GM12875 (cell line): ENCODE measurements at regions not wholly inside any gene's neighbourhood (a gene's known extent, or its start where the extent isn't known, plus 50 kb on each side); places are given as distances from the start of the nearest gene placed in this dataset.
"Not testable (repeated sequence)": the region's sequence is repeated elsewhere in the genome, so short reads cannot be mapped to it uniquely, and the experiment has no call there.

Experiments
- H3K4me3 ChIP-seq: one replicate; pipeline ENCODE4 v1.5.1; 2011; ENCODE audit warnings: low read depth, low read length, control low read depth
- CTCF ChIP-seq: IDR thresholded peaks from 2 replicates; pipeline ENCODE4 v1.5.1; 2011; ENCODE audit warnings: low read depth, mild to moderate bottlenecking, control low read depth, inconsistent platforms, low read length, moderate library complexity, borderline replicate concordance; ENCODE audit not compliant: insufficient read depth

DNA sequence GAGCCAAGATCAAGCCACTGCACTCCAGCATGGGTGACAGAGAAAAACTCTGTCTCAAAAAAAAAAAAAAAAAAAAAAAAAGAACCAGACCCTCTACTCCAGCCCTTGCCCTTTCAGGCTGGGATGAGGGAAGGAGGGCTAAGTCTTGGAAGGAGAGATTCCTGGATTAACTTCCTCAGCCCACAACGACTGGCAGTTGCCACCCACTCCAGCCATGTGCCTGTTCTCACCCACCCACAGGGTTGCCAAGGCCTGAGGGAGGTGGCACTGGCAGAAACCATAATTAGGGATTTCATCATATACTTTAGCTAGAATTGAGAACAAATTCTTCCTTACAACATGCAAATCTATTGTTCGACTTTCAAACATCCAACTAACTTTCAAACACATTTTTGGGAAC lies 87.8 kb upstream of the SLC30A5 start:
- no peak for TF ChIP-seq CTCF
- H3K4me3 ChIP-seq, result no peak overlapping the region

DNA sequence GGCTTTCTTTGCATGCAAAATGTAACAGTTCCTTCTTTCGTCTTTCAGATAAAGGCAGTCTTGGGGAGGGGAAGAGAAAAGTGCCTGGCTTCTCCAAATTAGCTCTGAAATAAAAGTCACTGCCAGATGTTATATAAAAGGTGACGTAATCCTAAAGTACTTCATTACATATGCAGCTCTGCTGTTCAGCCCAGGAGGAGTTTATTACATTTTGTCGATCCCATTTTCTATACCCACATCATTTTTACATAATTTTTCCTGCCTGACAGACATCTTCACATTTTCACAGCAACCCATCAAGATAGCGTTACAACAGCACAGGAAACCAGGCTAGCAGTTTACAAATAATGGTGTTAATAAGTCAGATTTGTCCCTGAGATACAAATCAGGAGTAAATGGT lies 86.7 kb upstream of the SLC30A5 start:
- TF ChIP-seq CTCF, result no peak
- H3K4me3 ChIP-seq, result no peak overlapping the region

DNA sequence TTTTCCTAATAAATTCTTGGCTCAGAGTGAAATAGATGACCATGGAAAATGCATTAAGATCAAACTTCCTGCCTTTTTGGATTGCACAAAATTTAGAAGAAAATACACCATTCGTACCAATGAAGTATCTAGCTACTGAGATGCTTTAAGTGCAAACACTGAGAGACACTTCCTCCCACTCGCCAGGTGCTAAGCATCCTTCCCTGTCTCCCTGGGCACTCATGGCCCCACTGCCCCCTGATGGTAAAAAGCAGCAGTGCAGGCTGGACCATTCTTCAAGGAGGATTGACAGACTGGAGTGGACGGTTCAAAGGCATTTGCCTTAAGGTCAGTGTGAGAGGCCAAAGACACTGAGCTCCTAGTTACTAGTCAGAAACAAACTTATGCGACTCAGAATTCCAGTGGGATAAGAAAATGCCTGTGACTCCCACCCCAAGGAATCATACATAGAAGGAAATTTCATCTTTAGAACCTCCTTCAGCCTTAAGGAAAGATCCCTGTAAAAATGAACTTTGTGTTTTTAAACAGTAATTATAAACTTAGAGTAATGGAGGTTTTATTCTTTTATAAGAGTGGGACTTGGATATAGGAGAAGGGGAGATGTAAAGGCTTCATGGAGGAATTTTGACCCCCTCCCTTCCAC lies 86.0 kb upstream of the SLC30A5 start:
- H3K4me3 ChIP-seq, result no peak overlapping the region
- peak; percentile 96 for TF ChIP-seq CTCF

DNA sequence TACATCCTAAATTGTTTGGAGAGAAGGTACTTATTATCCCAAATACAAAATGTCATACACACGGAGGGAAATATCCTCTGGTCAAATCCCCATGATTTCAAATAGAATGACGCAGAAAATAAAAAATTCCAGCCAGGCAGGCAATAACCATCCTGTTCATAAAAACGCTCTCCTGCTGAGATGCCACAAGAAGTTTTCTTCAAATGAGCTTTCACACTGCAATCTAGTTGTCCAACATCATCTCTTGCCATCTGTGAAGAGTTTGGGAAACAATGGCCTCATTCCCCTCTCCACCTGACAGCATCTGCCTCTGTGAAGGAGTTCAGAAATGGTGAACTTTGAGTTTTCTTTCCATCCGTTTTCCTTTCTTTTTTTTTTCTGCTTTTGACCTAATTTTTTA lies 83.3 kb upstream of the SLC30A5 start:
- no peak overlapping the region for H3K4me3 ChIP-seq
- TF ChIP-seq CTCF, result no peak

- no peak overlapping the region for H3K4me3 ChIP-seq
- TF ChIP-seq CTCF, result no peak
Measured at GRCh38 chr5:69011910-69012309, 81.9 kb upstream of the SLC30A5 start.

GRCh38 chr5:69013481-69013880 lies 80.3 kb upstream of the SLC30A5 start:
- TF ChIP-seq CTCF, result no peak
- no peak overlapping the region for H3K4me3 ChIP-seq

DNA sequence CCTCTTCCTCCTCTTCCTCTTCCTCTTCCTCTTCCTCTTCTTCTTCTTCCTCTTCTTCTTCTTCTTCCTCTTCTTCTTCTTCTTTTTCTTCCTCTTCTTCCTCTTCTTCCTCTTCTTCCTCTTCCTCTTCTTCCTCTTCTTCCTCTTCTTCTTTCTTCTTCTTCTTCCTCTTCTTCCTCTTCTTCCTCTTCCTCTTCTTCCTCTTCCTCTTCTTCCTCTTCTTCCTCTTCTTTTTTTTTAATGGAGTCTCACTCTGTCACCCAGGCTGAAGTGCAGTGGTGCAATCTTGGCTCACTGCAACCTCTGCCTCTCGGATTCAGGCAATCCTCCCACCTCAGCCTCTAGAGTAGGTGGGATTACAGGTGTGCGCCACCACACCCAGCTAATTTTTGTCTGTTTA lies 79.8 kb upstream of the SLC30A5 start:
- H3K4me3 ChIP-seq, result not testable (repeated sequence)
